ENCODE measurements at regions not wholly inside any gene's neighbourhood (a gene's known extent, or its start where the extent isn't known, plus 50 kb on each side); places are given as distances from the start of the nearest gene placed in this dataset.
"Not testable (repeated sequence)": the region's sequence is repeated elsewhere in the genome, so short reads cannot be mapped to it uniquely, and the experiment has no call there.

DNA sequence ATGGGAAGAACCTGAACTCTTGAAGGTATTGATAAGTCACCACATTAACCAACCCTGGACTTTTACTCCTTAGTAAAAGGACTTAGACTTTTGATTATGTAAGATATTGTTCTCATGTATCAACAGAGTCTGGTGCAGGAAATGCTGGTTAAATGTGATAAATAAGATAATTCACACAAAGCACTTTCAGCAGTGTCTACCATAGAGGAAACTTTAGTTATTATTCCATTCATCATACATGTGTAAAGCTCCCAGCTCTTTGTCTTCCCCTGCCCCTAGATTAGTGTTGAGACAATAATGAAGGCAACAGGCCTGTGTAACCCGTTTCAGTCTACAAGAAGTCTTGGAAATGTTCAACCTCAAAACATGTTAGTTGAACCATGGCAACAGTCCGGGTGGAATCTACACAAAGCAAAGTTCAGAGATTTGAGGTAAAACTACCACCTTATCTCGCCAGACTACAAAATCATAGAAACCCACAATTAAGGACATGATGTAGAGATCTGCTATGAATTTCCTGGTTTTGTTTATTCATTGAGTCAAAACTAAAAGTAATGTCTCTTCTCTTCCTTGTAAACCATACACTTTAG, 109.9 kb upstream of the ADO start:
- TF ChIP-seq, protein P1, sequence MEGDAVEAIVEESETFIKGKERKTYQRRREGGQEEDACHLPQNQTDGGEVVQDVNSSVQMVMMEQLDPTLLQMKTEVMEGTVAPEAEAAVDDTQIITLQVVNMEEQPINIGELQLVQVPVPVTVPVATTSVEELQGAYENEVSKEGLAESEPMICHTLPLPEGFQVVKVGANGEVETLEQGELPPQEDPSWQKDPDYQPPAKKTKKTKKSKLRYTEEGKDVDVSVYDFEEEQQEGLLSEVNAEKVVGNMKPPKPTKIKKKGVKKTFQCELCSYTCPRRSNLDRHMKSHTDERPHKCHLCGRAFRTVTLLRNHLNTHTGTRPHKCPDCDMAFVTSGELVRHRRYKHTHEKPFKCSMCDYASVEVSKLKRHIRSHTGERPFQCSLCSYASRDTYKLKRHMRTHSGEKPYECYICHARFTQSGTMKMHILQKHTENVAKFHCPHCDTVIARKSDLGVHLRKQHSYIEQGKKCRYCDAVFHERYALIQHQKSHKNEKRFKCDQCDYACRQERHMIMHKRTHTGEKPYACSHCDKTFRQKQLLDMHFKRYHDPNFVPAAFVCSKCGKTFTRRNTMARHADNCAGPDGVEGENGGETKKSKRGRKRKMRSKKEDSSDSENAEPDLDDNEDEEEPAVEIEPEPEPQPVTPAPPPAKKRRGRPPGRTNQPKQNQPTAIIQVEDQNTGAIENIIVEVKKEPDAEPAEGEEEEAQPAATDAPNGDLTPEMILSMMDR (conservative IDR thresholded peaks at IDR 0.05; ENCODE audit: low read depth, low read length), result no peak
- DNase-seq (ENCODE audit: low read depth), result no peak
- no peak overlapping the region for H3K4me3 ChIP-seq (ENCODE audit: low read length)

DNA sequence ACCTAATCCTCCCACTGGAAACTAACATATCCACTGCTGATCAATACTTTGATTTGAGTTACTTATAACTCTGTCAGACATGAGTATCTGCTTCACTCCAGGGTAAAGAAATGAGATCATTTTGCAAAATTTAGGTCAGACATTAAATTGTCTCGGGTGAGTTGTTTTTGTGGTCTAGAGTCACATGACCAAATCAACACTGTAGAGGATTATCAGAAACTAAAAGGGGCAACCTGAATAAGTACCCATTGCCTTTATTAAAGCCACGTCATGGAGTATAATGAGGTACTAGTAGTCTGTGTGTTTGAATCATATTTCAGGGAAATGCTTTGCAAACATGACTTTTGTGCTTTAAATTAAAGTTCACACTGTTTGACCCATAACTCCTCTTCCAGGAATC, 107.7 kb upstream of the ADO start:
- TF ChIP-seq, protein P1 (conservative IDR thresholded peaks at IDR 0.05; ENCODE audit: low read depth, low read length), result no peak
- H3K4me3 ChIP-seq (ENCODE audit: low read length), result no peak overlapping the region
- no peak for DNase-seq (ENCODE audit: low read depth)

DNA sequence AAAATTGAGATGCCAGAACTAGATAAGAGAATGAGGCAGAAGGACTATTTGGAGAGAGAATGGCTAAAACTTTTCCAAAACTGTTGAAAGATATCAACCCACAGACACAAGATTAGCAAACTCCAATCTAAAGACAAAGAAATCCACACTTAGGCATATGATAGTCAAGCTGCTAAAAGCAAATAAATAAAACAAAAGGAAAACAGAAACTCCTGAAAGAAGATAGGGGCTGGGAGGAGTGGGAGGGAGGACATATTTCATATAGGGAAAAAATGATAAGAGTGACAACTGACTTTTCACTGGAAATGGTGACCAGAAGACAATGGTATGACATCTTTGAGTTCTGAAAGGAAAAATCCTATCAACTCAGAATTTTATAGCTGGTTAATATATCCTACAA, 105.4 kb upstream of the ADO start:
- no peak for DNase-seq (ENCODE audit: low read depth)
- TF ChIP-seq, protein P1 (conservative IDR thresholded peaks at IDR 0.05; ENCODE audit: low read depth, low read length), result no peak
- no peak overlapping the region for H3K4me3 ChIP-seq (ENCODE audit: low read length)

DNA sequence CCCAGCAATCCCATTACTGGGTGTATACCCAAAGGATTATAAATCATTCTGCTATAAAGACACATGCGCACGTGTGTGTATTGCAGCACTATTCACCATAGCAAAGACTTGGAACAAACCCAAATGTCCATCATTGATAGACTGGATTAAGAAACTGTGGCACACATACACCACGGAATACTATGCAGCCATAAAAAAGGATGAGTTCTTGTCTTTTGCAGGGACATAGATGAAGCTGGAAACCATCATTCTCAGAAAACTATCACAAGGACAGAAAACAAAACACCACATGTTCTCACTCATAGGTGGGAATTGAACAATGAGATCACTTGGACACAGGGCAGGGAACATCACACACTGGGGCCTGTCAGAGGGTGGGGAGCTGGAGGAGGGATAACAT, 100.4 kb upstream of the ADO start:
- H3K4me3 ChIP-seq (ENCODE audit: low read length); DNase-seq (ENCODE audit: low read depth): not testable (repeated sequence)

DNA sequence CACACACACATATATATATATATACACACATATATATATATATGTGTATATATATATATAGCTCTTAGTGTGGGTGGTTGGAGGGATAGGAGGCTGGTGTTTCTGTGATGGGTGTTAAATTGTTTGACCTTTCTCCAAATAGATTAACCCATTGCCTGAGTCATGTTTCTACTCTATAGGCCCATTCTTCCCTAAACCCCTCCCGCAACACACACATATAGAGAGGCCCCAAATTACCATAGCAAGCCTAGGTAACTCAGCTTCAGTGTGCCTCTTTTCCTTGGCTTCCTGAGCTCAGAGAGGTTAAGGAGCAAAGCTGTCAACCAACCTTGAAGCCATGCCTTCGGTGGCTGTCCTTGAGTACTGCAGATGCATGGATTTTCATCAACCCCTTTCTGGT, 98.7 kb upstream of the ADO start:
- no peak for DNase-seq (ENCODE audit: low read depth)
- H3K4me3 ChIP-seq (ENCODE audit: low read length), result no peak overlapping the region
- TF ChIP-seq, protein P1 (conservative IDR thresholded peaks at IDR 0.05; ENCODE audit: low read depth, low read length), result no peak

DNA sequence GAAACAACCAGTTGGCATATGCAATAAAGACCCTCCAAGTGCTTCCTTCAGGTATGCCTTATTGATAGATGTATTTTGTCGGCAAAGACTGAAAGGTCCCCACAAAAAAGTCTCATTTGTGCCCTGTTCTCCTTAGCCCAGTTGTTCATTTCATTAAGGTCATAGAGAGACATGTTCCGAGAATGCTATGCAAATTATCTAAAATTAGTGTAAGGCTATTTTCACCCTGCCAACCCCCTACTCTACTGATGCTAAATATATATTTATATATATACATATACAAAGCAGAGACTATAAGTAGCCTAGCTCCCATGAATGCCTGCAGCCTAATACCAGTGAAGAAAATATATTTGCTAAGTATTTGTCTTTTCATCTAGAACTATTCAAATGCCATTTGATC, 96.7 kb upstream of the ADO start:
- no peak for DNase-seq (ENCODE audit: low read depth)
- H3K4me3 ChIP-seq (ENCODE audit: low read length), result no peak overlapping the region
- TF ChIP-seq, protein P1 (conservative IDR thresholded peaks at IDR 0.05; ENCODE audit: low read depth, low read length), result no peak

DNA sequence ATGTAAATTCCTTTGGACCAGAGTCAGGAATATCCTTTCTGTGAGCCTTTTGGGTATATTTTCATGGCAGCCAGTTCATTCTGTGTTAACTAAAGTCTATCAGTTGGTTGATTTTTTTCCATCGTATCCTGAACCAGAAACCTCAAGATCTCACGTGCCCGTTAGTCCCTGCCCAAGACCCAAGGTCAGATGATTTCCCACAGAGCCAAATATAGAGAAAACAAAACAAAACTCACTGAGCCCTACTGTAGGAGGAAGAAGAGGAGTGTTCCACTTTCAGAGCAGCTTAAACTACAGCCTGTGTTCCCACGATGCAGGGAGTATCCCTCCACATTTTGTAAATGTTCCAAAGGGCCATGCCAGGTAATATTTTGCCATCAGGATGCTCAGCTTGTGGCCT, 96.0 kb upstream of the ADO start:
- TF ChIP-seq, protein P1 (conservative IDR thresholded peaks at IDR 0.05; ENCODE audit: low read depth, low read length), result no peak
- DNase-seq (ENCODE audit: low read depth), result no peak
- no peak overlapping the region for H3K4me3 ChIP-seq (ENCODE audit: low read length)

DNA sequence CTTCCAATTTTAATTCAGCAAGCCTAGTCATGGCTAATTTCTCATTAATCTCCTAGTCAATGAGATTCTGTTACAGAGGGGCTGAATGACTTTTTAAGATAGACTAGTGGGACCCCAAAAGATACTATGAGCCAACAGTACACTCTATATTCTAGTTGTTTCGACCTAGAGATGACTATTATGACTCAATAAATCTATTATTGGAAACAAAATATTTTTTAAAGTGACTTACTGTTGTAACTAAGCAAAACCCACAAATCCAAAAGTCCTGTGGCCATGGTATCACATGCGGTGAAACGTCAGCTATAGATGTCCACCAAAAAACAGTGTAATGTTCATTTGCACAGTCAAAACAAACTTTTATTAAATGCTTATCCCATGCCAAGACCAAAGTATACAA, 95.3 kb upstream of the ADO start:
- no peak for DNase-seq (ENCODE audit: low read depth)
- TF ChIP-seq, protein P1 (conservative IDR thresholded peaks at IDR 0.05; ENCODE audit: low read depth, low read length), result no peak
- H3K4me3 ChIP-seq (ENCODE audit: low read length), result no peak overlapping the region
